ENCODE measurements at regions not wholly inside any gene's neighbourhood (a gene's known extent, or its start where the extent isn't known, plus 50 kb on each side); places are given as distances from the start of the nearest gene placed in this dataset.

DNA sequence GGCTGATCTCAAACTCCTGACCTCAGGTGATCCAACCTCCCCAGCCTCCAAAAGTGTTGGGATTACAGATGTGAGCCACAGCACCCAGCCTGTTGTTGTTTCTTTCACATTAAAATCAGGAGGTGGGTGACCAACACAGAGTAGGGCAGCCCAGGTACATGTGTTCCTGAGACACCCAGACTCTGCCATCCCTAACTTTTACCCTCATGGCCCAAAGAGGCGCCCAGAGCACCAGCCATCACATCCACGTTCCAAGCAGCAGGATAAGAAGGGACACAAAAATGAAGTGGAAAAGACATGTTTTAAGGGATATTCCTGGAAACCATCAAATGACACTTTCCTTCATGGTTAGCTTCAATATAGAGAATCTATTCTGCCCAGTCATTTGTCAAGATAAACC, 159.6 kb upstream of the KLF6 start:
- Histone ChIP-seq H2AFZ (ENCODE audit: low read depth, low read length, severe bottlenecking) (no peak overlapping the region), H3K9me2 (replicated peaks; ENCODE audit: insufficient read depth, low read length) (no peaks in the 10 kb centered on the region), H3K4me3 (ENCODE audit: insufficient read depth, low read length, poor library complexity, severe bottlenecking) (no peak overlapping the region), H3K36me3 (ENCODE audit: low read length) (no peaks in the 10 kb centered on the region), H4K20me1 (ENCODE audit: low read depth, low read length) (no peaks in the 10 kb centered on the region), H3K9me3 (ENCODE audit: insufficient read depth, low read length) (no peaks in the 10 kb centered on the region), H3K4me2 (ENCODE audit: low read depth, low read length, poor library complexity, severe bottlenecking) (no peak overlapping the region), H3K27ac (ENCODE audit: low read depth, low read length) (no peak overlapping the region), H3K9ac (ENCODE audit: low read length) (no peak overlapping the region), H3K27me3 (ENCODE audit: low read length) (no peaks in the 10 kb centered on the region), H3K79me2 (ENCODE audit: insufficient read depth, low read length) (no peaks in the 10 kb centered on the region), H3F3A (ENCODE audit: insufficient read depth) (no peaks in the 10 kb centered on the region)
- TF ChIP-seq EZH2phosphoT487 (conservative IDR thresholded peaks at IDR 0.05; ENCODE audit: low read length), result no peak
- TF ChIP-seq, protein P1, sequence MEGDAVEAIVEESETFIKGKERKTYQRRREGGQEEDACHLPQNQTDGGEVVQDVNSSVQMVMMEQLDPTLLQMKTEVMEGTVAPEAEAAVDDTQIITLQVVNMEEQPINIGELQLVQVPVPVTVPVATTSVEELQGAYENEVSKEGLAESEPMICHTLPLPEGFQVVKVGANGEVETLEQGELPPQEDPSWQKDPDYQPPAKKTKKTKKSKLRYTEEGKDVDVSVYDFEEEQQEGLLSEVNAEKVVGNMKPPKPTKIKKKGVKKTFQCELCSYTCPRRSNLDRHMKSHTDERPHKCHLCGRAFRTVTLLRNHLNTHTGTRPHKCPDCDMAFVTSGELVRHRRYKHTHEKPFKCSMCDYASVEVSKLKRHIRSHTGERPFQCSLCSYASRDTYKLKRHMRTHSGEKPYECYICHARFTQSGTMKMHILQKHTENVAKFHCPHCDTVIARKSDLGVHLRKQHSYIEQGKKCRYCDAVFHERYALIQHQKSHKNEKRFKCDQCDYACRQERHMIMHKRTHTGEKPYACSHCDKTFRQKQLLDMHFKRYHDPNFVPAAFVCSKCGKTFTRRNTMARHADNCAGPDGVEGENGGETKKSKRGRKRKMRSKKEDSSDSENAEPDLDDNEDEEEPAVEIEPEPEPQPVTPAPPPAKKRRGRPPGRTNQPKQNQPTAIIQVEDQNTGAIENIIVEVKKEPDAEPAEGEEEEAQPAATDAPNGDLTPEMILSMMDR (IDR thresholded peaks at IDR 0.05; ENCODE audit: insufficient read depth, low read length, poor library complexity, severe bottlenecking), result no peak

DNA sequence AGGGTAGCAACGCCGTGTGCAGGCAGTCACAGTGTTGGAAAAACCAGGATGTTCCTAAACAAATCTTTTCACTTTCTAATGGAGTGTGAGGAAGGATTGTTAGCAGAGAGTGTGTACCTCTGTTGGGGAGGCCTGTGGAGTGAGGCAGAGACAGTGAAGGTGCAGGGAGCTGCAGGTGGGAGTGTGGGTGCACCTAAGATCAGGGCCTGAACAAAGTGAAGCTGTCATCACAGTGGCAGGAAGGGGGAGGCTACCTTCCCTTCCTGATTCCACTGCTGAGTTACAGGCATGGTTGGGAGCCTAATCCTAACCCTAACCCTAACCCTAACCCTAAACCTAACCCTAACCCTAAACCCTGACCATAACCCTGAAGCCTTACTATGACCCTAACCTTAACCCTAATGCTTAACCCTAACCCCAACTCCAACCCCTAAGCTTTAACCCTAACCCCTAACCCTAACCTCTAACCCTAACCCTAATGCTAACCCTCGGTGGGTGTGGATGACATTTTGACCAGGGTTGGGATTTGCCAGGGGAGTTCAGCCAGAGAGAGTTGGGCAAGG, 158.8 kb upstream of the KLF6 start:
- no peak overlapping the region for H3K27ac ChIP-seq (ENCODE audit: low read depth, low read length)
- H3K9ac ChIP-seq (ENCODE audit: low read length), result no peak overlapping the region

DNA sequence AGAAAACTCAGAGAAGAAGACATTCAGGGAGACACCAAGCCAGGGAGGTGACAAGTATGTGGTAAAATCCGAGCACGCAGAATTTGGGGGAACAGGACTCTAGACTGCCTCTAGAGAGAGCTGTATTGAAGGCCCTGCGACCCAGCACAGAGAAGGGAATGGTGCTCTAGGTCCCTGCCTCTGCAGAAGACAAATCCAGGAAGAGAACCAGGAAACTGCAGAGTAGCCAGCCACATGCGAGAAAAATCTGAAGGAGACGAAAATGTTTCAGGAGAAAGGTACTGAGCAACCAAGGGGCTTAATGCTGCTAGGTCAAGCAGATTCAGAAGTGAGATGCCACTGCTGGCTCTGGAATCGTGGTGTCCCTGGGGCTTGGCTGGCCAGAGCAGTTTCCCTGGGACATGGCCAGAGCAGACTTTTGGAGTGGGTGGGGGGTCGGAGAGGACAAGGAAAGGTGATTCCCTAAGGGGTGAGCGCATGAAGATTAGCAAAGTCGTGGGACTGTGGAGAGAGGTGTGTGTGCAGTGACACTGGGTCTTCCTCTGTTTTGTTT, 158.0 kb upstream of the KLF6 start:
- no peak overlapping the region for H3K4me3 ChIP-seq (ENCODE audit: insufficient read depth, low read length, poor library complexity, severe bottlenecking)
- H3K9me3 ChIP-seq (ENCODE audit: insufficient read depth, low read length), result no peaks in the 10 kb centered on the region
- H4K20me1 ChIP-seq (ENCODE audit: low read depth, low read length), result no peaks in the 10 kb centered on the region
- H3K36me3 ChIP-seq (ENCODE audit: low read length), result no peaks in the 10 kb centered on the region
- no peaks in the 10 kb centered on the region for H3F3A ChIP-seq (ENCODE audit: insufficient read depth)
- H3K27ac ChIP-seq (ENCODE audit: low read depth, low read length), result no peak overlapping the region
- H3K27me3 ChIP-seq (ENCODE audit: low read length), result no peaks in the 10 kb centered on the region
- H3K9me2 ChIP-seq (replicated peaks; ENCODE audit: insufficient read depth, low read length), result no peaks in the 10 kb centered on the region
- no peak overlapping the region for H3K9ac ChIP-seq (ENCODE audit: low read length)
- H3K4me2 ChIP-seq (ENCODE audit: low read depth, low read length, poor library complexity, severe bottlenecking), result no peak overlapping the region
- H2AFZ ChIP-seq (ENCODE audit: low read depth, low read length, severe bottlenecking), result no peak overlapping the region
- TF ChIP-seq, protein P1 (IDR thresholded peaks at IDR 0.05; ENCODE audit: insufficient read depth, low read length, poor library complexity, severe bottlenecking), result no peak
- TF ChIP-seq EZH2phosphoT487 (conservative IDR thresholded peaks at IDR 0.05; ENCODE audit: low read length), result no peak
- H3K79me2 ChIP-seq (ENCODE audit: insufficient read depth, low read length), result no peaks in the 10 kb centered on the region

More for the DNA sequence above, 158.8 kb upstream of the KLF6 start:
- H3K4me2 ChIP-seq (ENCODE audit: low read depth, low read length, poor library complexity, severe bottlenecking), result no peak overlapping the region
- H3K36me3 ChIP-seq (ENCODE audit: low read length), result no peaks in the 10 kb centered on the region
- H3K9me3 ChIP-seq (ENCODE audit: insufficient read depth, low read length), result no peaks in the 10 kb centered on the region
- H3F3A ChIP-seq (ENCODE audit: insufficient read depth), result no peaks in the 10 kb centered on the region
- no peaks in the 10 kb centered on the region for H4K20me1 ChIP-seq (ENCODE audit: low read depth, low read length)
- H3K9me2 ChIP-seq (replicated peaks; ENCODE audit: insufficient read depth, low read length), result no peaks in the 10 kb centered on the region
- H3K4me3 ChIP-seq (ENCODE audit: insufficient read depth, low read length, poor library complexity, severe bottlenecking), result no peak overlapping the region
- no peak overlapping the region for H2AFZ ChIP-seq (ENCODE audit: low read depth, low read length, severe bottlenecking)
- no peaks in the 10 kb centered on the region for H3K27me3 ChIP-seq (ENCODE audit: low read length)
- no peaks in the 10 kb centered on the region for H3K79me2 ChIP-seq (ENCODE audit: insufficient read depth, low read length)
- TF ChIP-seq, protein P1 (IDR thresholded peaks at IDR 0.05; ENCODE audit: insufficient read depth, low read length, poor library complexity, severe bottlenecking), result no peak
- TF ChIP-seq EZH2phosphoT487 (conservative IDR thresholded peaks at IDR 0.05; ENCODE audit: low read length), result no peak
